SHP77 (cell line): ENCODE measurements at regions not wholly inside any gene's neighbourhood (a gene's known extent, or its start where the extent isn't known, plus 50 kb on each side); places are given as distances from the start of the nearest gene placed in this dataset.
"Not testable (repeated sequence)": the region's sequence is repeated elsewhere in the genome, so short reads cannot be mapped to it uniquely, and the experiment has no call there.

Source experiments
- DNase-seq, 2 experiments: peaks; one replicate each; lab custom pipeline; 2025; lab: John Stamatoyannopoulos, UW

- DNase-seq, result peak; percentile 83 to 88
These were observed 247.1 kb downstream of the SLCO4C1 start for GRCh38 chr5:102048940-102049339.

GRCh38 chr5:102047073-102047472, 249.0 kb downstream of the SLCO4C1 start:
- not testable (repeated sequence) for DNase-seq

- no peak for DNase-seq
These were observed 255.8 kb downstream of the SLCO4C1 start for GRCh38 chr5:102040326-102040725.

- DNase-seq, result no peak
These were observed 259.2 kb downstream of the SLCO4C1 start for GRCh38 chr5:102036927-102037326.

GRCh38 chr5:102031711-102032110, 264.4 kb downstream of the SLCO4C1 start:
- DNase-seq, result no peak

- no peak for DNase-seq
These were observed 277.4 kb downstream of the SLCO4C1 start for GRCh38 chr5:102018690-102019089.

GRCh38 chr5:102018279-102018678, 277.8 kb downstream of the SLCO4C1 start:
- DNase-seq, result no peak

GRCh38 chr5:102014371-102014770, 281.7 kb downstream of the SLCO4C1 start:
- DNase-seq, result no peak

GRCh38 chr5:102010644-102011043, 285.4 kb downstream of the SLCO4C1 start:
- no peak for DNase-seq

GRCh38 chr5:101997235-101997634, 298.8 kb downstream of the SLCO4C1 start:
- DNase-seq, result no peak

GRCh38 chr5:101995585-101995984, 300.5 kb downstream of the SLCO4C1 start:
- no peak for DNase-seq

- peak in 1 of 2 experiments; percentile 2 for DNase-seq
These were observed 304.6 kb downstream of the SLCO4C1 start for GRCh38 chr5:101991486-101991885.

GRCh38 chr5:101989659-101990058, 306.4 kb downstream of the SLCO4C1 start:
- DNase-seq, result no peak

GRCh38 chr5:101977729-101978345, 318.2 kb downstream of the SLCO4C1 start:
- DNase-seq, result peak; percentile 50 to 73

GRCh38 chr5:101976933-101977332, 319.2 kb downstream of the SLCO4C1 start:
- peak in 1 of 2 experiments; percentile 7 for DNase-seq

- no peak for DNase-seq
These were observed 326.3 kb downstream of the SLCO4C1 start for GRCh38 chr5:101969742-101970141.

- DNase-seq, result no peak
These were observed 329.6 kb downstream of the SLCO4C1 start for GRCh38 chr5:101966476-101966875.

- no peak for DNase-seq
These were observed 340.2 kb downstream of the SLCO4C1 start for GRCh38 chr5:101955891-101956290.

- no peak for DNase-seq
These were observed 346.1 kb downstream of the SLCO4C1 start for GRCh38 chr5:101950019-101950418.

- no peak for DNase-seq
These were observed 347.5 kb downstream of the SLCO4C1 start for GRCh38 chr5:101948615-101949014.

- DNase-seq, result no peak
These were observed 352.3 kb downstream of the SLCO4C1 start for GRCh38 chr5:101943784-101944183.

- DNase-seq, result peak; percentile 52 to 54
These were observed 353.7 kb downstream of the SLCO4C1 start for GRCh38 chr5:101942321-101942882.

- DNase-seq, result no peak
These were observed 359.0 kb downstream of the SLCO4C1 start for GRCh38 chr5:101937041-101937440.

GRCh38 chr5:101935086-101935485, 361.0 kb downstream of the SLCO4C1 start:
- DNase-seq, result no peak
